GM23338 (cell line): ENCODE measurements at regions not wholly inside any gene's neighbourhood (a gene's known extent, or its start where the extent isn't known, plus 50 kb on each side); places are given as distances from the start of the nearest gene placed in this dataset.

Experiments used
- ATAC-seq: fragments of 200-7000 bp; cut with Tn5 transposase; 3 replicates; pipeline ENCODE4 v1.9.1; 2020
- DNase-seq: peaks from one replicate; pipeline ENCODE4 v3.0.0-alpha.2; 2015; ENCODE audit warnings: low spot score
- H2AFZ ChIP-seq: fragments of 200-600 bp; sonication (generic); 2 replicates; pipeline ENCODE4 v1.8.0; 2016; ENCODE audit warnings: antibody characterized with exemption, mild to moderate bottlenecking, moderate library complexity
- H3F3A ChIP-seq: fragments of 200-600 bp; sonication (generic); replicated peaks from 2 replicates; pipeline ENCODE4 v1.8.0; 2017; ENCODE audit warnings: antibody characterized with exemption, mixed run types, low read depth
- H3K27ac ChIP-seq: fragments of 200-600 bp; sonication (generic); 2 replicates; pipeline ENCODE4 v1.6.1; 2016; ENCODE audit warnings: low read depth
- H3K27me3 ChIP-seq: fragments of 200-600 bp; sonication (generic); 2 replicates; pipeline ENCODE4 v1.8.0; 2016; ENCODE audit warnings: mild to moderate bottlenecking, mixed run types, moderate library complexity; ENCODE audit not compliant: insufficient read depth
- H3K36me3 ChIP-seq: fragments of 200-600 bp; sonication (generic); 2 replicates; pipeline ENCODE4 v1.8.0; 2016; ENCODE audit warnings: mild to moderate bottlenecking; ENCODE audit not compliant: insufficient read depth
- H3K4me1 ChIP-seq: fragments of 200-600 bp; sonication (generic); 2 replicates; pipeline ENCODE4 v1.8.0; 2016; ENCODE audit warnings: mild to moderate bottlenecking, moderate library complexity; ENCODE audit not compliant: insufficient read depth
- H3K4me2 ChIP-seq: fragments of 200-600 bp; sonication (generic); 2 replicates; pipeline ENCODE4 v1.7.1; 2017; ENCODE audit warnings: mixed run types
- H3K4me3 ChIP-seq: fragments of 200-600 bp; sonication (generic); 2 replicates; pipeline ENCODE4 v1.6.1; 2016; ENCODE audit warnings: mixed run types
- H3K79me2 ChIP-seq: fragments of 200-600 bp; sonication (generic); replicated peaks from 2 replicates; pipeline ENCODE4 v1.8.0; 2017; ENCODE audit warnings: mild to moderate bottlenecking; ENCODE audit not compliant: insufficient read depth
- H3K9me2 ChIP-seq: fragments of 200-600 bp; sonication (generic); 2 replicates; pipeline ENCODE4 v1.8.0; 2017; ENCODE audit not compliant: insufficient read depth
- H4K20me1 ChIP-seq: fragments of 200-600 bp; sonication (generic); replicated peaks from 2 replicates; pipeline ENCODE4 v1.8.0; 2017; ENCODE audit warnings: mild to moderate bottlenecking; ENCODE audit not compliant: insufficient read depth
- H3K27ac Mint-ChIP-seq: 2 replicates; pipeline ENCODE4 v1.8.0; 2020; ENCODE audit warnings: inconsistent platforms, mild to moderate bottlenecking, moderate library complexity, mixed read lengths
- H3K27me3 Mint-ChIP-seq: 3 replicates; pipeline ENCODE4 v1.8.0; 2022; ENCODE audit warnings: low read depth, mild to moderate bottlenecking, moderate library complexity, mixed read lengths, inconsistent platforms; ENCODE audit not compliant: insufficient read depth, poor library complexity
- H3K36me3 Mint-ChIP-seq: 3 replicates; pipeline ENCODE4 v1.8.0; 2021; ENCODE audit warnings: low read depth, mild to moderate bottlenecking, inconsistent platforms, moderate library complexity, mixed read lengths
- H3K4me1 Mint-ChIP-seq: 3 replicates; pipeline ENCODE4 v1.8.0; 2020; ENCODE audit warnings: mild to moderate bottlenecking, inconsistent platforms, mixed read lengths
- H3K4me3 Mint-ChIP-seq: 3 replicates; pipeline ENCODE4 v1.8.0; 2021; ENCODE audit warnings: moderate library complexity, mild to moderate bottlenecking, inconsistent platforms, mixed read lengths
- H3K9me3 Mint-ChIP-seq: 3 replicates; pipeline ENCODE4 v1.8.0; 2020; ENCODE audit warnings: moderate library complexity, mild to moderate bottlenecking, inconsistent platforms, mixed read lengths
- CREB1 ChIP-seq: fragments of 250-450 bp; sonication (Bioruptor Pico); IDR thresholded peaks from 2 replicates; pipeline ENCODE4 v1.5.0; 2020; ENCODE audit warnings: low read depth, mild to moderate bottlenecking, moderate library complexity
- EZH2 ChIP-seq: fragments of 200-600 bp; sonication (generic); IDR thresholded peaks from one replicate; pipeline ENCODE4 v1.8.0; 2017; ENCODE audit warnings: antibody characterized with exemption, mild to moderate bottlenecking, low read depth; ENCODE audit not compliant: unreplicated experiment
- EZH2phosphoT487 ChIP-seq: fragments of 200-600 bp; sonication (generic); IDR thresholded peaks from one replicate; pipeline ENCODE4 v1.8.1; 2018; ENCODE audit warnings: antibody characterized with exemption; ENCODE audit not compliant: unreplicated experiment
- JUNB ChIP-seq: IDR thresholded peaks from one replicate; pipeline ENCODE4 v1.6.1; 2016; ENCODE audit warnings: antibody characterized with exemption; ENCODE audit not compliant: unreplicated experiment
- NANOG ChIP-seq: IDR thresholded peaks from 2 replicates; pipeline ENCODE4 v1.6.1; 2016; ENCODE audit warnings: antibody characterized with exemption, borderline replicate concordance
- POLR2AphosphoS5 ChIP-seq: IDR thresholded peaks from 2 replicates; pipeline ENCODE4 v1.6.1; 2016; ENCODE audit warnings: antibody characterized with exemption, low read depth
- STAT1 ChIP-seq: IDR thresholded peaks from one replicate; pipeline ENCODE4 v1.6.1; 2016; ENCODE audit warnings: antibody characterized with exemption; ENCODE audit not compliant: unreplicated experiment
- ZNF114 ChIP-seq: fragments of 250-450 bp; sonication (Bioruptor Pico); IDR thresholded peaks from 2 replicates; pipeline ENCODE4 v1.5.0; 2020; ENCODE audit warnings: mild to moderate bottlenecking, moderate library complexity
- ZNF331 ChIP-seq: fragments of 250-450 bp; sonication (Bioruptor Pico); IDR thresholded peaks from 2 replicates; pipeline ENCODE4 v1.5.0; 2020; ENCODE audit warnings: low read depth, mild to moderate bottlenecking, moderate library complexity
- TF ChIP-seq, protein P1 (sequence below): IDR thresholded peaks from one replicate; pipeline ENCODE4 v1.6.1; 2018; ENCODE audit warnings: antibody characterized with exemption; ENCODE audit not compliant: unreplicated experiment
- TF ChIP-seq, protein P2 (sequence below), 2 experiments: fragments of 200-600 bp in 1 of 2; sonication (generic) in 1 of 2; conservative IDR thresholded peaks; 2 replicates each; pipeline versions ENCODE4 v1.5.1 to v1.6.1; 2016 to 2017; ENCODE audit warnings: antibody characterized with exemption in 2 of 2, low read depth in 2 of 2, mild to moderate bottlenecking in 2 of 2, moderate library complexity in 1 of 2
- TF ChIP-seq, protein P3 (sequence below): IDR thresholded peaks from 2 replicates; pipeline ENCODE4 v1.6.1; 2016; ENCODE audit warnings: antibody characterized with exemption
- TF ChIP-seq, protein P4 (sequence below): fragments of 250-450 bp; sonication (Bioruptor Pico); IDR thresholded peaks from 2 replicates; pipeline ENCODE4 v1.5.0; 2020; ENCODE audit warnings: mild to moderate bottlenecking, moderate library complexity

DNA sequence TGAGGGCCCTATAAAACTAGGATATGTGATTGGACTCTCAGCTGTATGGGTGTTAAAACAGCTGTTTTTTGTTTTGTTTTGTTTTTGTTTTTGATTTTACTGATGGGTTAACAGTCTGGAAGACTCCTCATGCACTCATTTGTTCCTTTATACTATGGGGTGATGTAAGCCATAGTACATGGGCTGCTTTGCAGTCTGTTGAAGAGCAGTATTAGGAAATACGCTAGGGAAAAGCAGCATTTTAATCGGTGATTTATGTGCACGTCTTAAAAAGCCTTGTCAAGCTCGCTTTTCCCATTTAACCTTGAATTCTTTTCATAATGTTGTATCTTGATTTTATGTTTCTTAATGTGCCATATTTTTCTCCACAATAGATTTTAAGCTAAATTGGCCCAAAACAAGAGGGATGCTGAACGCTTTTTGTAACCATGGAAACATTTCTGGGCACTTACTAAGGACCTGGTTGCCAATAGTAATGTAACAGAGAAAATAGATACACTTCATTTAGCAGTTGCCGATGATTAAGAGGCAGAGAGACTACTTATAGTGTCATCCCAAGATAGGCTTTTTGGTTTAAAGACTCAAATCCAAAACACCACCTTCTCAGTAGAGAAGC lies 244.0 kb downstream of the SNAPC1 start:
- peaks cover 6% of the 10 kb centered on the region for H3K9me3 Mint-ChIP-seq
- H3K36me3 Mint-ChIP-seq, result peaks cover 11% of the 10 kb centered on the region; the same call in 1 of the 3 replicates
- no peak overlapping the region for H3K4me3 Mint-ChIP-seq

More for the DNA sequence above, 244.0 kb downstream of the SNAPC1 start:
- H3F3A ChIP-seq, result no peaks in the 10 kb centered on the region
- H3K79me2 ChIP-seq, result no peaks in the 10 kb centered on the region
- ATAC-seq (no peak), DNase-seq (no peak)
- H2AFZ ChIP-seq, result no peak overlapping the region
- H3K4me3 ChIP-seq, result no peak overlapping the region
- Mint-ChIP-seq H3K27me3 (no peaks in the 10 kb centered on the region), H3K4me1 (peaks cover 11% of the 10 kb centered on the region; the same call in 2 of the 3 replicates), H3K27ac (no peak overlapping the region)
- H3K27ac ChIP-seq, result no peak overlapping the region
- H3K27me3 ChIP-seq, result no peaks in the 10 kb centered on the region
- no peaks in the 10 kb centered on the region; the same call in 1 of the 2 replicates for H3K4me1 ChIP-seq
- TF ChIP-seq EZH2phosphoT487, result no peak
- TF ChIP-seq POLR2AphosphoS5, result no peak
- TF ChIP-seq, protein P1, sequence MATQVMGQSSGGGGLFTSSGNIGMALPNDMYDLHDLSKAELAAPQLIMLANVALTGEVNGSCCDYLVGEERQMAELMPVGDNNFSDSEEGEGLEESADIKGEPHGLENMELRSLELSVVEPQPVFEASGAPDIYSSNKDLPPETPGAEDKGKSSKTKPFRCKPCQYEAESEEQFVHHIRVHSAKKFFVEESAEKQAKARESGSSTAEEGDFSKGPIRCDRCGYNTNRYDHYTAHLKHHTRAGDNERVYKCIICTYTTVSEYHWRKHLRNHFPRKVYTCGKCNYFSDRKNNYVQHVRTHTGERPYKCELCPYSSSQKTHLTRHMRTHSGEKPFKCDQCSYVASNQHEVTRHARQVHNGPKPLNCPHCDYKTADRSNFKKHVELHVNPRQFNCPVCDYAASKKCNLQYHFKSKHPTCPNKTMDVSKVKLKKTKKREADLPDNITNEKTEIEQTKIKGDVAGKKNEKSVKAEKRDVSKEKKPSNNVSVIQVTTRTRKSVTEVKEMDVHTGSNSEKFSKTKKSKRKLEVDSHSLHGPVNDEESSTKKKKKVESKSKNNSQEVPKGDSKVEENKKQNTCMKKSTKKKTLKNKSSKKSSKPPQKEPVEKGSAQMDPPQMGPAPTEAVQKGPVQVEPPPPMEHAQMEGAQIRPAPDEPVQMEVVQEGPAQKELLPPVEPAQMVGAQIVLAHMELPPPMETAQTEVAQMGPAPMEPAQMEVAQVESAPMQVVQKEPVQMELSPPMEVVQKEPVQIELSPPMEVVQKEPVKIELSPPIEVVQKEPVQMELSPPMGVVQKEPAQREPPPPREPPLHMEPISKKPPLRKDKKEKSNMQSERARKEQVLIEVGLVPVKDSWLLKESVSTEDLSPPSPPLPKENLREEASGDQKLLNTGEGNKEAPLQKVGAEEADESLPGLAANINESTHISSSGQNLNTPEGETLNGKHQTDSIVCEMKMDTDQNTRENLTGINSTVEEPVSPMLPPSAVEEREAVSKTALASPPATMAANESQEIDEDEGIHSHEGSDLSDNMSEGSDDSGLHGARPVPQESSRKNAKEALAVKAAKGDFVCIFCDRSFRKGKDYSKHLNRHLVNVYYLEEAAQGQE, result no peak
- no peak for TF ChIP-seq ZNF114 (CRISPR knock-in tag)
- no peak for TF ChIP-seq CREB1 (CRISPR knock-in tag)
- TF ChIP-seq, protein P2, sequence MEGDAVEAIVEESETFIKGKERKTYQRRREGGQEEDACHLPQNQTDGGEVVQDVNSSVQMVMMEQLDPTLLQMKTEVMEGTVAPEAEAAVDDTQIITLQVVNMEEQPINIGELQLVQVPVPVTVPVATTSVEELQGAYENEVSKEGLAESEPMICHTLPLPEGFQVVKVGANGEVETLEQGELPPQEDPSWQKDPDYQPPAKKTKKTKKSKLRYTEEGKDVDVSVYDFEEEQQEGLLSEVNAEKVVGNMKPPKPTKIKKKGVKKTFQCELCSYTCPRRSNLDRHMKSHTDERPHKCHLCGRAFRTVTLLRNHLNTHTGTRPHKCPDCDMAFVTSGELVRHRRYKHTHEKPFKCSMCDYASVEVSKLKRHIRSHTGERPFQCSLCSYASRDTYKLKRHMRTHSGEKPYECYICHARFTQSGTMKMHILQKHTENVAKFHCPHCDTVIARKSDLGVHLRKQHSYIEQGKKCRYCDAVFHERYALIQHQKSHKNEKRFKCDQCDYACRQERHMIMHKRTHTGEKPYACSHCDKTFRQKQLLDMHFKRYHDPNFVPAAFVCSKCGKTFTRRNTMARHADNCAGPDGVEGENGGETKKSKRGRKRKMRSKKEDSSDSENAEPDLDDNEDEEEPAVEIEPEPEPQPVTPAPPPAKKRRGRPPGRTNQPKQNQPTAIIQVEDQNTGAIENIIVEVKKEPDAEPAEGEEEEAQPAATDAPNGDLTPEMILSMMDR (conservative IDR thresholded peaks at IDR 0.05; ENCODE audit: low read depth in 2 of 2), result no peak
- TF ChIP-seq, protein P3, sequence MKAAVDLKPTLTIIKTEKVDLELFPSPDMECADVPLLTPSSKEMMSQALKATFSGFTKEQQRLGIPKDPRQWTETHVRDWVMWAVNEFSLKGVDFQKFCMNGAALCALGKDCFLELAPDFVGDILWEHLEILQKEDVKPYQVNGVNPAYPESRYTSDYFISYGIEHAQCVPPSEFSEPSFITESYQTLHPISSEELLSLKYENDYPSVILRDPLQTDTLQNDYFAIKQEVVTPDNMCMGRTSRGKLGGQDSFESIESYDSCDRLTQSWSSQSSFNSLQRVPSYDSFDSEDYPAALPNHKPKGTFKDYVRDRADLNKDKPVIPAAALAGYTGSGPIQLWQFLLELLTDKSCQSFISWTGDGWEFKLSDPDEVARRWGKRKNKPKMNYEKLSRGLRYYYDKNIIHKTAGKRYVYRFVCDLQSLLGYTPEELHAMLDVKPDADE, result no peak
- no peak for TF ChIP-seq NANOG
- no peak for TF ChIP-seq JUNB
- TF ChIP-seq EZH2, result no peak
- no peak for TF ChIP-seq STAT1
- no peak for TF ChIP-seq ZNF331 (CRISPR knock-in tag)
- TF ChIP-seq, protein P4, sequence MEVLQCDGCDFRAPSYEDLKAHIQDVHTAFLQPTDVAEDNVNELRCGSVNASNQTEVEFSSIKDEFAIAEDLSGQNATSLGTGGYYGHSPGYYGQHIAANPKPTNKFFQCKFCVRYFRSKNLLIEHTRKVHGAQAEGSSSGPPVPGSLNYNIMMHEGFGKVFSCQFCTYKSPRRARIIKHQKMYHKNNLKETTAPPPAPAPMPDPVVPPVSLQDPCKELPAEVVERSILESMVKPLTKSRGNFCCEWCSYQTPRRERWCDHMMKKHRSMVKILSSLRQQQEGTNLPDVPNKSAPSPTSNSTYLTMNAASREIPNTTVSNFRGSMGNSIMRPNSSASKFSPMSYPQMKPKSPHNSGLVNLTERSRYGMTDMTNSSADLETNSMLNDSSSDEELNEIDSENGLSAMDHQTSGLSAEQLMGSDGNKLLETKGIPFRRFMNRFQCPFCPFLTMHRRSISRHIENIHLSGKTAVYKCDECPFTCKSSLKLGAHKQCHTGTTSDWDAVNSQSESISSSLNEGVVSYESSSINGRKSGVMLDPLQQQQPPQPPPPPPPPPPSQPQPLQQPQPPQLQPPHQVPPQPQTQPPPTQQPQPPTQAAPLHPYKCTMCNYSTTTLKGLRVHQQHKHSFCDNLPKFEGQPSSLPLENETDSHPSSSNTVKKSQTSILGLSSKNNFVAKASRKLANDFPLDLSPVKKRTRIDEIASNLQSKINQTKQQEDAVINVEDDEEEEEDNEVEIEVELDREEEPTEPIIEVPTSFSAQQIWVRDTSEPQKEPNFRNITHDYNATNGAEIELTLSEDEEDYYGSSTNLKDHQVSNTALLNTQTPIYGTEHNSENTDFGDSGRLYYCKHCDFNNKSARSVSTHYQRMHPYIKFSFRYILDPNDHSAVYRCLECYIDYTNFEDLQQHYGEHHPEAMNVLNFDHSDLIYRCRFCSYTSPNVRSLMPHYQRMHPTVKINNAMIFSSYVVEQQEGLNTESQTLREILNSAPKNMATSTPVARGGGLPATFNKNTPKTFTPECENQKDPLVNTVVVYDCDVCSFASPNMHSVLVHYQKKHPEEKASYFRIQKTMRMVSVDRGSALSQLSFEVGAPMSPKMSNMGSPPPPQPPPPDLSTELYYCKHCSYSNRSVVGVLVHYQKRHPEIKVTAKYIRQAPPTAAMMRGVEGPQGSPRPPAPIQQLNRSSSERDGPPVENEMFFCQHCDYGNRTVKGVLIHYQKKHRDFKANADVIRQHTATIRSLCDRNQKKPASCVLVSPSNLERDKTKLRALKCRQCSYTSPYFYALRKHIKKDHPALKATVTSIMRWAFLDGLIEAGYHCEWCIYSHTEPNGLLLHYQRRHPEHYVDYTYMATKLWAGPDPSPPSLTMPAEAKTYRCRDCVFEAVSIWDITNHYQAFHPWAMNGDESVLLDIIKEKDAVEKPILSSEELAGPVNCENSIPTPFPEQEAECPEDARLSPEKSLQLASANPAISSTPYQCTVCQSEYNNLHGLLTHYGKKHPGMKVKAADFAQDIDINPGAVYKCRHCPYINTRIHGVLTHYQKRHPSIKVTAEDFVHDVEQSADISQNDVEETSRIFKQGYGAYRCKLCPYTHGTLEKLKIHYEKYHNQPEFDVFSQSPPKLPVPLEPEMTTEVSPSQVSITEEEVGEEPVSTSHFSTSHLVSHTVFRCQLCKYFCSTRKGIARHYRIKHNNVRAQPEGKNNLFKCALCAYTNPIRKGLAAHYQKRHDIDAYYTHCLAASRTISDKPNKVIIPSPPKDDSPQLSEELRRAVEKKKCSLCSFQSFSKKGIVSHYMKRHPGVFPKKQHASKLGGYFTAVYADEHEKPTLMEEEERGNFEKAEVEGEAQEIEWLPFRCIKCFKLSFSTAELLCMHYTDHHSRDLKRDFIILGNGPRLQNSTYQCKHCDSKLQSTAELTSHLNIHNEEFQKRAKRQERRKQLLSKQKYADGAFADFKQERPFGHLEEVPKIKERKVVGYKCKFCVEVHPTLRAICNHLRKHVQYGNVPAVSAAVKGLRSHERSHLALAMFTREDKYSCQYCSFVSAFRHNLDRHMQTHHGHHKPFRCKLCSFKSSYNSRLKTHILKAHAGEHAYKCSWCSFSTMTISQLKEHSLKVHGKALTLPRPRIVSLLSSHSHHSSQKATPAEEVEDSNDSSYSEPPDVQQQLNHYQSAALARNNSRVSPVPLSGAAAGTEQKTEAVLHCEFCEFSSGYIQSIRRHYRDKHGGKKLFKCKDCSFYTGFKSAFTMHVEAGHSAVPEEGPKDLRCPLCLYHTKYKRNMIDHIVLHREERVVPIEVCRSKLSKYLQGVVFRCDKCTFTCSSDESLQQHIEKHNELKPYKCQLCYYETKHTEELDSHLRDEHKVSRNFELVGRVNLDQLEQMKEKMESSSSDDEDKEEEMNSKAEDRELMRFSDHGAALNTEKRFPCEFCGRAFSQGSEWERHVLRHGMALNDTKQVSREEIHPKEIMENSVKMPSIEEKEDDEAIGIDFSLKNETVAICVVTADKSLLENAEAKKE (CRISPR knock-in tag), result no peak
- no peaks in the 10 kb centered on the region for H4K20me1 ChIP-seq
- no peaks in the 10 kb centered on the region for H3K9me2 ChIP-seq
- H3K36me3 ChIP-seq, result no peaks in the 10 kb centered on the region
- H3K4me2 ChIP-seq, result no peak overlapping the region
